GM13976 (cell line): ENCODE measurements at regions not wholly inside any gene's neighbourhood (a gene's known extent, or its start where the extent isn't known, plus 50 kb on each side); places are given as distances from the start of the nearest gene placed in this dataset.

Experiments used
- DNase-seq: peaks from one replicate; pipeline ENCODE4 v3.0.0; 2012; ENCODE audit warnings: low spot score
- in situ Hi-C: fragments of 300-500 bp; cut with MboI; formaldehyde crosslinking; loops from one replicate; pipeline ENCODE4 v1.12.0; 2022; ENCODE audit warnings: low sequenced_read_pairs, mixed read lengths, inconsistent platforms; ENCODE audit not compliant: unreplicated experiment
- TF ChIP-seq, protein P1 (sequence below): IDR thresholded peaks from 2 replicates; pipeline ENCODE4 v1.5.1; 2012; ENCODE audit warnings: borderline replicate concordance, mild to moderate bottlenecking; ENCODE audit not compliant: insufficient read depth; ENCODE audit errors: extremely low read depth, missing control alignments, control extremely low read depth

DNA sequence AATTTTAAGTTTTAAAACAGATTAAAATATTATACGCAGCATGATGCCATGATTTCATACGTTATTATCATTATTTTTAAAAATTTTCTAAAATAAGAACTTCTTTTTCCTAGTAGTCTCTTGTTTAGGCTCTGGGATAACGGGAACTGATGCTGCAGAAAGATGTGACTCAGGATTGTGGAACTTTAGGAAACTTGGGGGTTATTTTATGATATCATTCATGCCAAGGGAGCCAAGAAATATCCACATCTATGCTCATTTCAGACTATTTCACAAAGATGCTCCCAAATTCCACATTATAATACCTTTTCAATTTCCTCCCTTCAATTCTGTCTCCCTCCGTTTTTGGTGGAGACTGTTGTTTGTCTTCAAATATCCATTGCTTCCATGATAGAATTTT lies 236.4 kb downstream of the HS3ST3A1 start:
- in situ Hi-C loops, result no loop called here

GRCh38 chr17:13363771-13364170 lies 238.0 kb downstream of the HS3ST3A1 start:
- TF ChIP-seq, protein P1, sequence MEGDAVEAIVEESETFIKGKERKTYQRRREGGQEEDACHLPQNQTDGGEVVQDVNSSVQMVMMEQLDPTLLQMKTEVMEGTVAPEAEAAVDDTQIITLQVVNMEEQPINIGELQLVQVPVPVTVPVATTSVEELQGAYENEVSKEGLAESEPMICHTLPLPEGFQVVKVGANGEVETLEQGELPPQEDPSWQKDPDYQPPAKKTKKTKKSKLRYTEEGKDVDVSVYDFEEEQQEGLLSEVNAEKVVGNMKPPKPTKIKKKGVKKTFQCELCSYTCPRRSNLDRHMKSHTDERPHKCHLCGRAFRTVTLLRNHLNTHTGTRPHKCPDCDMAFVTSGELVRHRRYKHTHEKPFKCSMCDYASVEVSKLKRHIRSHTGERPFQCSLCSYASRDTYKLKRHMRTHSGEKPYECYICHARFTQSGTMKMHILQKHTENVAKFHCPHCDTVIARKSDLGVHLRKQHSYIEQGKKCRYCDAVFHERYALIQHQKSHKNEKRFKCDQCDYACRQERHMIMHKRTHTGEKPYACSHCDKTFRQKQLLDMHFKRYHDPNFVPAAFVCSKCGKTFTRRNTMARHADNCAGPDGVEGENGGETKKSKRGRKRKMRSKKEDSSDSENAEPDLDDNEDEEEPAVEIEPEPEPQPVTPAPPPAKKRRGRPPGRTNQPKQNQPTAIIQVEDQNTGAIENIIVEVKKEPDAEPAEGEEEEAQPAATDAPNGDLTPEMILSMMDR, result no peak
- in situ Hi-C loops, result no loop called here
- no peak for DNase-seq

More for the DNA sequence above, 236.4 kb downstream of the HS3ST3A1 start:
- DNase-seq, result no peak
- TF ChIP-seq, protein P1, result no peak

- no peak for DNase-seq
- TF ChIP-seq, protein P1, result no peak
- in situ Hi-C loops, result no loop called here
Measured at GRCh38 chr17:13362341-13363122, 239.2 kb downstream of the HS3ST3A1 start.

GRCh38 chr17:13359774-13360173 lies 242.0 kb downstream of the HS3ST3A1 start:
- in situ Hi-C loops, result no loop called here

DNA sequence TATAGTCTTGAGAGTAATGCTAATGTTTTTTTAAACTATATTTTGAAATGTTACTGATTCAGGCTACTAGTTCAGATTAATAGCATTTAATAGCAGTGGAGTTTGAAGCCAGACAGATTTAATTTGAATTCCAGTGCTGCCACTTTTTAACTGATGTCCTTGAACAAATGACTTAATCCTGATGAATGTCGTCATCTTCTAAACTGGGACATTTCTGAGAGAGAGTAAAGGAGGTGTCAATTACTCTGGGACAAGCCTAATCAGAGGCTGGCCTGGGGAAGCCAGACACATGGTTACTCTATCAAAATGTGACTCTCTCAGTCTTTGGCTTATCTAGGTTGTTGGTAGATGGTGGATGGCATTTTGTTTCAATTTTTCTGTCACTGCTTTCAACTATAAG lies 246.7 kb downstream of the HS3ST3A1 start:
- TF ChIP-seq, protein P1, result no peak
- in situ Hi-C loops, result no loop called here
- no peak for DNase-seq

More at GRCh38 chr17:13359774-13360173, 242.0 kb downstream of the HS3ST3A1 start:
- TF ChIP-seq, protein P1, result no peak
- no peak for DNase-seq

- DNase-seq, result no peak
- in situ Hi-C loops, result no loop called here
- TF ChIP-seq, protein P1, result no peak
Measured at GRCh38 chr17:13353590-13353989, 248.1 kb downstream of the HS3ST3A1 start.
